ENCODE measurements at regions not wholly inside any gene's neighbourhood (a gene's known extent, or its start where the extent isn't known, plus 50 kb on each side); places are given as distances from the start of the nearest gene placed in this dataset.
"Not testable (repeated sequence)": the region's sequence is repeated elsewhere in the genome, so short reads cannot be mapped to it uniquely, and the experiment has no call there.

DNA sequence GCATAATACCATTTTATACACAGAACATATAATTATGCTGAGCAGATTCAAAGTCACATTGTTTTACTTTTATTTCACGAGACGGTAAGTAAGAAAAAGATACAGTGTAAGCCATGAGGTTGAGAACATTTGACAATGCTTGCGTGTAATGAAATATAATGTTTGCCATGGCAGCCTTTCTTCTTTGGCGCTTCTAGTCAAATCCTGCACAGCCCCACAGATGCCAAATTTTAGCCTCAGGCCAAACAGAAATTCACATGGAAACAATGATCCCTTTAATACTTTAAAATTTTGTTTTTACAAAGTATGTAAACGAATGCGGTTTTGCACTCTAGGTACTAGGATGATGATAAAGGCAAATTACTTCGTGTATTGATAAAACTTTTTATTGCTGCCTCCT lies 502.7 kb upstream of the SMIM31 start:
- no peak overlapping the region for H3K9ac ChIP-seq (ENCODE audit: low read depth, low read length)
- no peaks in the 10 kb centered on the region for H3K36me3 ChIP-seq (ENCODE audit: control insufficient read depth, insufficient read depth, low read length)
- H3K4me1 ChIP-seq (ENCODE audit: control insufficient read depth, insufficient read depth, low read length): peaks cover 12% of the 10 kb centered on the region; the same call in 1 of the 2 replicates

DNA sequence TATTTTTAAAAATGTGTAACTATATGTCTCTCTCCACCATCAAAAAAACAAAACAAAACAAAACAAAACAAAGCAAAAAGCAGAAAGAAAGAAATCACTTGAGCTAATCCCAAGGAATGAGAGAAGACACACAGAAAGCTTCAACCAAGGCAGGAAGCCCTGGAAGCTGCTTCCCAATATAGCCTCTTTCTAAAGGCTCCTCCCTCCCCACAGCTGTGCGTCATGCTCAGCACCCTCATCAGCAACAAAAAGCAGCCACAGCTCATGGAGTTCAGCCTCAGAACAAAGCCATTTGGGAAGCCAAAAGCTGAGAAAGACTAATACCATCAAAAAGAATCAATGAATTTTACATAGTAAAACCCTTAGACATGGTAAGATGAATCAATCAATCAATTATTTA lies 501.6 kb upstream of the SMIM31 start:
- H3K9ac ChIP-seq (ENCODE audit: low read depth, low read length): no peak overlapping the region
- peaks cover 12% of the 10 kb centered on the region; the same call in 1 of the 2 replicates for H3K4me1 ChIP-seq (ENCODE audit: control insufficient read depth, insufficient read depth, low read length)
- no peaks in the 10 kb centered on the region for H3K36me3 ChIP-seq (ENCODE audit: control insufficient read depth, insufficient read depth, low read length)
- peak overlapping the region; percentile 71 for H3K27ac ChIP-seq (ENCODE audit: low read depth, low read length)
- H3K9me3 ChIP-seq (ENCODE audit: control insufficient read depth, insufficient read depth, low read length): no peaks in the 10 kb centered on the region
- no peak overlapping the region for H3K4me3 ChIP-seq (ENCODE audit: low read depth, low read length)
- no peaks in the 10 kb centered on the region for H3K27me3 ChIP-seq (ENCODE audit: control insufficient read depth, insufficient read depth, low read length)

More for the DNA sequence above, 502.7 kb upstream of the SMIM31 start:
- no peaks in the 10 kb centered on the region for H3K27me3 ChIP-seq (ENCODE audit: control insufficient read depth, insufficient read depth, low read length)
- H3K27ac ChIP-seq (ENCODE audit: low read depth, low read length): no peak overlapping the region
- H3K9me3 ChIP-seq (ENCODE audit: control insufficient read depth, insufficient read depth, low read length): no peaks in the 10 kb centered on the region
- no peak overlapping the region for H3K4me3 ChIP-seq (ENCODE audit: low read depth, low read length)

DNA sequence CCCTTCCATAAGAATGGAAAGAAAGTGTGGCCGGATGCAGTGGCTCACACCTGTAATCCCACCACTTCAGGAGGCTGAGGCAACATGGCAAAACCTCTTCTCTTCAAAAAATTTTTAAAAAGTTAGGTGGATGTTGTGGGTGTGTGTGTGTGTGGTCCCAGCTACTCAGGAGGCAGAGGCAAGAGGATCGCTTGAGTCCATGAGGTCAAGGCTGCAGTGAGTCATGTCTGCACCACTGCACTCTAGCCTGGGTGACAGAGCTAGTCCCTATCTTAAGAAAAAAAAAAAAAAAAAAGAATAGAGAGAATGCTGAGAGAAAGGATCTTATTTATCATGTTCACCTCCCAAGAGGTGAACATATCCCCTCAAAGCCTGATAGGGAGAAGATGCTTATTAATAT lies 492.1 kb upstream of the SMIM31 start:
- Histone ChIP-seq H3K27ac (ENCODE audit: low read depth, low read length) (no peak overlapping the region), H3K9ac (ENCODE audit: low read depth, low read length) (no peak overlapping the region), H3K9me3 (ENCODE audit: control insufficient read depth, insufficient read depth, low read length) (no peaks in the 10 kb centered on the region), H3K27me3 (ENCODE audit: control insufficient read depth, insufficient read depth, low read length) (no peaks in the 10 kb centered on the region), H3K36me3 (ENCODE audit: control insufficient read depth, insufficient read depth, low read length) (no peaks in the 10 kb centered on the region), H3K4me3 (ENCODE audit: low read depth, low read length) (no peak overlapping the region), H3K4me1 (ENCODE audit: control insufficient read depth, insufficient read depth, low read length) (no peaks in the 10 kb centered on the region)

DNA sequence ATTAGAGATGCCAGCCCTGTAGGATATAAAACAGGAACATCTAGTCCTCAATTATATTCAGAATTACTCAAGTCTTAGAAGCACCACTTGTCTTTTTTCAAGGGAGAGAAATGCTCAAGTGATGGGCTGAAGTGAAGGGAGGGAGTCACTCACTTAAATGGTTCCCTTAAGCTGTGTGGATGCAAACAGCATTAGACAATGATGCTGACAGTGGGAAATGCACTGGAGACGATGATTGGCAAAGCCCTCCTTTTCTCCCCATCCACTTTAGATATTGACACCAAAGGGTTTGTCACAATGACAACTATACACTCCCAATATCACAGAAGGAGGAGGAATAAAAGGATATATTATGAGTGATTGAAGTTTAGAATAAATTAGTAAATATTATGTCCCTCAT lies 491.4 kb upstream of the SMIM31 start:
- H3K4me1 ChIP-seq (ENCODE audit: control insufficient read depth, insufficient read depth, low read length); H3K27ac ChIP-seq (ENCODE audit: low read depth, low read length); H3K36me3 ChIP-seq (ENCODE audit: control insufficient read depth, insufficient read depth, low read length); H3K9ac ChIP-seq (ENCODE audit: low read depth, low read length); H3K9me3 ChIP-seq (ENCODE audit: control insufficient read depth, insufficient read depth, low read length); H3K27me3 ChIP-seq (ENCODE audit: control insufficient read depth, insufficient read depth, low read length); H3K4me3 ChIP-seq (ENCODE audit: low read depth, low read length): not testable (repeated sequence)

DNA sequence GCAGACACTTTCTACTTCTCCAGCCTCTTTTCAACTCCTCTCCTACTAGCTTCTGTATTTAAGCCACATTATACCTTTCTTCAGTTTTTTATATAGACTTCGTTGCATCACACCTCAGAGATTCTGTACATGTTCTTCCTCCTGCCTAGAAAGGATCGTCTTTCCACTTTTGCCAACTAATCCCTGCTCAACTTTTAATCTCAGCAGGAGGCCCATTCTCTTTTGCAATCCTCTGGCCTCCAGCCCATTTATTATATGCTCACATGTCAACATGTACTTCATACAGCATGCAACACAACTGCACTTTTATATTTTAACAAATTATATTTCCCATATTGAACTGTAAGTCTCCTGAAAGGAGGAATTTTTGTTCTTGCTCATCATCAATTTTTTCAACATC lies 476.5 kb upstream of the SMIM31 start:
- not testable (repeated sequence) for H3K4me3 ChIP-seq (ENCODE audit: low read depth, low read length); H3K27me3 ChIP-seq (ENCODE audit: control insufficient read depth, insufficient read depth, low read length); H3K9ac ChIP-seq (ENCODE audit: low read depth, low read length); H3K4me1 ChIP-seq (ENCODE audit: control insufficient read depth, insufficient read depth, low read length); H3K27ac ChIP-seq (ENCODE audit: low read depth, low read length); H3K9me3 ChIP-seq (ENCODE audit: control insufficient read depth, insufficient read depth, low read length); H3K36me3 ChIP-seq (ENCODE audit: control insufficient read depth, insufficient read depth, low read length)

DNA sequence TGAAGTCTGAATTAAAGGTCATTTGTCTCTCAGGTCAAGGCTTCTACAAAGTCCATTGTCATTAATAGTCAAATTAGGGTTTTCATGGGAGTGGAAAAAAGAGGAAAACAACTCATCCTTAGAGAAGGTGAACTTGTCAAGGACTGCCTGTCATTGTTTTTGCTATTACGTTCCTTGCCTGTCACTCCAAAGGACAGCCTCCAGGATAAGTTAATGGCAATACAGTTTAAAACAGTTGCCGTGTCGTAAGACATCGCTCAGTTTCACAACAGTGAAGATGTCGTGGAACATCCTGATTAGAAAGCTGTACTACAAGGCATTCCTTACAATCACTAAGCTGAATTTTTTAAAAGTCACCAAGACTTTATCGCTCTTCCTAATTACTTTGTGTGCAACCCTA lies 466.8 kb upstream of the SMIM31 start:
- Histone ChIP-seq H3K27me3 (ENCODE audit: control insufficient read depth, insufficient read depth, low read length) (no peaks in the 10 kb centered on the region), H3K9me3 (ENCODE audit: control insufficient read depth, insufficient read depth, low read length) (no peaks in the 10 kb centered on the region), H3K27ac (ENCODE audit: low read depth, low read length) (no peak overlapping the region), H3K36me3 (ENCODE audit: control insufficient read depth, insufficient read depth, low read length) (no peaks in the 10 kb centered on the region), H3K4me1 (ENCODE audit: control insufficient read depth, insufficient read depth, low read length) (no peaks in the 10 kb centered on the region), H3K4me3 (ENCODE audit: low read depth, low read length) (no peak overlapping the region), H3K9ac (ENCODE audit: low read depth, low read length) (no peak overlapping the region)

DNA sequence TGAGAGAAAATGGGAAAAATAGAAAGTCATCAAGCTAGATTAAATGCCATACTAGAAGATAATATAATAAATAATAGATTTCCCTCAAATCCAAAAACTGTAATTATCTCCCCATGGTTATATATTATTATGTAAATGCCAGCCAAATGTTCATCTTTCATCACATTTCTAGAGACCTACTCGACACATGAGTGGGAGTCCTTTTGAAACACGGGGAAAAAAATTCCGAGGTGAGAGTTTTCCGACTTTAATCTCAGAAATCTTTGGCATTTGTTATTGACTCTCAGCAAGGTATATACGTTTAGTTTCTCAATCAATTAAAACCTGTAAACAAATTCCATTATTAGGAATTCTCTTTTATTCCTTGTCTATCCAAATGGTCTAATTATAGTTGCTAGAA lies 465.4 kb upstream of the SMIM31 start:
- H3K9me3 ChIP-seq (ENCODE audit: control insufficient read depth, insufficient read depth, low read length): no peaks in the 10 kb centered on the region
- H3K36me3 ChIP-seq (ENCODE audit: control insufficient read depth, insufficient read depth, low read length): no peaks in the 10 kb centered on the region
- H3K4me3 ChIP-seq (ENCODE audit: low read depth, low read length): no peak overlapping the region

DNA sequence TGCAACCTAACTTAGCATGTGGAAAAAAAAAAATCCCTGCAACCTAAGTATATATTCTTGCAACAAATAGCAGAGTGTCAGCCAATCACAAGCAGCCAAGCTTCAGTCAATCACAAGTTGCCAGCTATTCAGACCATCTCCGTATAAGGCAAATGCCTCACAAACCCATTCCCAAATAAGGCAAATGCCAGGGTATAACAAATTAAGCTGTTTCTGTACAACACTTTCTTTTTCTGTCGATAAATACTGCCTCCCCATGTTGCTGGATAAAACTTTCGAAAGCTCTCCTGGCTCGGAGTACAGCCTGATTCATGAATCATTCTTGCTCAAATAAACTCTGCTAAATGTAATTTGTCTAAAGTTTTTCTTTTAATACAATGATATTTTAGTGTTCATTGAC lies 460.7 kb upstream of the SMIM31 start:
- no peaks in the 10 kb centered on the region for H3K9me3 ChIP-seq (ENCODE audit: control insufficient read depth, insufficient read depth, low read length)
- no peaks in the 10 kb centered on the region for H3K27me3 ChIP-seq (ENCODE audit: control insufficient read depth, insufficient read depth, low read length)
- H3K27ac ChIP-seq (ENCODE audit: low read depth, low read length): no peak overlapping the region

More for the DNA sequence above, 465.4 kb upstream of the SMIM31 start:
- no peaks in the 10 kb centered on the region for H3K4me1 ChIP-seq (ENCODE audit: control insufficient read depth, insufficient read depth, low read length)
- H3K9ac ChIP-seq (ENCODE audit: low read depth, low read length): no peak overlapping the region
- no peak overlapping the region for H3K27ac ChIP-seq (ENCODE audit: low read depth, low read length)
- no peaks in the 10 kb centered on the region for H3K27me3 ChIP-seq (ENCODE audit: control insufficient read depth, insufficient read depth, low read length)

DNA sequence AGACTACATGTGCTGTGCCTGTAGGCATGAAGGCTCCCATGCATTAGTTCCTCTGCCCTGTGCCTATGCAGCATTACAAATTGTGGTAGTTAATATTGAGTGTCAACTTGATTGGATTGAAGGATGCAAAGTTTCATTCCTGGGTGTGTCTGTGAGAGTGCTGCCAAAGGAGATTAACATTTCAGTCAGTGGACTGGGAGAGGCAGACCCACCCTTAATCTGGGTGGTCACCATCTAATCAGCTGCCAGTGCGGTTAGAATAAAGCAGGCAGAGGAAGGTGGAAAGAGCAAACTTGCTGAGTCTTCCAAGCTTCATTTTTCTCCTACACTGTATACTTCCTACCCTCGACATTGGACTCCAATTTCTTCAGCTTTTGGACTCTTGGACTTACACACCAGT lies 460.2 kb upstream of the SMIM31 start:
- H3K9me3 ChIP-seq (ENCODE audit: control insufficient read depth, insufficient read depth, low read length): no peaks in the 10 kb centered on the region
- H3K27ac ChIP-seq (ENCODE audit: low read depth, low read length): no peak overlapping the region
- H3K4me1 ChIP-seq (ENCODE audit: control insufficient read depth, insufficient read depth, low read length): no peaks in the 10 kb centered on the region
- no peaks in the 10 kb centered on the region for H3K36me3 ChIP-seq (ENCODE audit: control insufficient read depth, insufficient read depth, low read length)
- no peaks in the 10 kb centered on the region for H3K27me3 ChIP-seq (ENCODE audit: control insufficient read depth, insufficient read depth, low read length)
- no peak overlapping the region for H3K4me3 ChIP-seq (ENCODE audit: low read depth, low read length)
- H3K9ac ChIP-seq (ENCODE audit: low read depth, low read length): no peak overlapping the region

More for the DNA sequence above, 460.7 kb upstream of the SMIM31 start:
- Histone ChIP-seq H3K9ac (ENCODE audit: low read depth, low read length) (no peak overlapping the region), H3K4me3 (ENCODE audit: low read depth, low read length) (no peak overlapping the region), H3K4me1 (ENCODE audit: control insufficient read depth, insufficient read depth, low read length) (no peaks in the 10 kb centered on the region), H3K36me3 (ENCODE audit: control insufficient read depth, insufficient read depth, low read length) (no peaks in the 10 kb centered on the region)

DNA sequence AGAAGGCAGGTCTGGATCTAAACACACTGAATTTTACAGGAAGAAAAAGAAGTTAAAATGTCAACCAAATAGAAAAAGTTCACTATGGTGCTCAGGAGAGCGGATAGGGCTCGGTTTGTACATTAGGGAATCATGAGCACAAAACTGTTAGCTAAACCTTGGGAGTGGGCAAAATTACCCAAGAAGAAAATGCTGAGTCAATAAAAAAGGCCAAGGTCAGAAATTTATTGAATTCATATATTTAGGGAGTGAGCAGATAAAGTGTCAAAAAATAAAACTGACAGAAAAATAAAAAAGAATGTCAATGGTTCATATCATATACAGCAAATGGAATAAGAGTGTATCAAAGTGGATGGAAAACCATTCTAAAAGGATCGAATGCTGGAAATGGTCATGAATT lies 452.5 kb upstream of the SMIM31 start:
- Histone ChIP-seq H3K36me3 (ENCODE audit: control insufficient read depth, insufficient read depth, low read length) (no peaks in the 10 kb centered on the region), H3K4me3 (ENCODE audit: low read depth, low read length) (no peak overlapping the region), H3K27me3 (ENCODE audit: control insufficient read depth, insufficient read depth, low read length) (no peaks in the 10 kb centered on the region), H3K4me1 (ENCODE audit: control insufficient read depth, insufficient read depth, low read length) (no peaks in the 10 kb centered on the region), H3K9ac (ENCODE audit: low read depth, low read length) (no peak overlapping the region), H3K9me3 (ENCODE audit: control insufficient read depth, insufficient read depth, low read length) (no peaks in the 10 kb centered on the region), H3K27ac (ENCODE audit: low read depth, low read length) (no peak overlapping the region)

DNA sequence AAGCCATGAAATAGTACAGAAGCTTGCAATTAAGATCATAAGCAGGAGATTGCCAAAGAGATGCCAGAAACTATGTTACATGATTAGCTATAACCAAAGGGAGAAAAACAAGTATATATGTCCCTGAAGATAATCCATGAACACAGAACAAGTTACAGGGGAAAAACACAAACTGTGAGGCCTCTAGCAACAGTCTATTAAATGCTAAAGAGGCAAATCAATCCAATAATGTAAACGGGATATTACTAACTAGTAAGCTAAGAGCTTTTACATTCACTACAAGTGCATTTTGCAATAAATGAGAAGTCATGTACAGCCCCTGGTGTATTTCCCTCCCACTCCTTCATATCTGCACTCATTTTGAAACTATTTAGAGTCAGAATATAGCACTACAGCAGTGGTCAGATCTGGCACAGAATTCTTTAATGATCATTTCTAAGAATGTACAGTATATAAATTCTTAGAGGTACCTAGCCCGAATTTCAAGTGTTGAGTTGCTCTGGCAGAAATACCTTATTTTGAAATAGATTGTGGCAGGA lies 449.8 kb upstream of the SMIM31 start:
- no peaks in the 10 kb centered on the region for H3K9me3 ChIP-seq (ENCODE audit: control insufficient read depth, insufficient read depth, low read length)
- no peak overlapping the region for H3K27ac ChIP-seq (ENCODE audit: low read depth, low read length)
- no peaks in the 10 kb centered on the region for H3K27me3 ChIP-seq (ENCODE audit: control insufficient read depth, insufficient read depth, low read length)

DNA sequence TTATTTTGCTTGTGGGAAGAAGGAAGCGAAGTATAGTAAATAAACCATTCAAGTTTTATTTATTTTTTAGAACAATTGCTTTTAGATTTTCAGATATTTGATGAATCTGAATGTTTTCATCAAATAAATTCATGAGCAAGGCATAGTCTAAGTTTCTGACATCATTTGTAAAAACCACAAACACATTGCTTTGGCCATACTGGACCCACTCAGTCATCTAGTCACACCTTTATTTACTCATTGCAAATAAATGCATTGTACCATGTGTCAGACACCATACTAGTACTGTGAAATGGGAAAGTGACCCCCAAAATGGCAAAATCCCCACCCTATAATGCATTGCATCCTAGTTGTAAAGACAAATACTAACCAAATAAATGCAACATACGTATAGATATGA lies 449.1 kb upstream of the SMIM31 start:
- Histone ChIP-seq H3K4me1 (ENCODE audit: control insufficient read depth, insufficient read depth, low read length) (peaks cover 4% of the 10 kb centered on the region; the same call in 1 of the 2 replicates), H3K9me3 (ENCODE audit: control insufficient read depth, insufficient read depth, low read length) (no peaks in the 10 kb centered on the region), H3K4me3 (ENCODE audit: low read depth, low read length) (no peak overlapping the region), H3K36me3 (ENCODE audit: control insufficient read depth, insufficient read depth, low read length) (no peaks in the 10 kb centered on the region), H3K27ac (ENCODE audit: low read depth, low read length) (no peak overlapping the region), H3K27me3 (ENCODE audit: control insufficient read depth, insufficient read depth, low read length) (no peaks in the 10 kb centered on the region), H3K9ac (ENCODE audit: low read depth, low read length) (no peak overlapping the region)

More for the DNA sequence above, 449.8 kb upstream of the SMIM31 start:
- Histone ChIP-seq H3K36me3 (ENCODE audit: control insufficient read depth, insufficient read depth, low read length) (no peaks in the 10 kb centered on the region), H3K4me1 (ENCODE audit: control insufficient read depth, insufficient read depth, low read length) (peaks cover 4% of the 10 kb centered on the region; the same call in 1 of the 2 replicates), H3K4me3 (ENCODE audit: low read depth, low read length) (no peak overlapping the region), H3K9ac (ENCODE audit: low read depth, low read length) (no peak overlapping the region)
